ENCODE measurements at regions not wholly inside any gene's neighbourhood (a gene's known extent, or its start where the extent isn't known, plus 50 kb on each side); places are given as distances from the start of the nearest gene placed in this dataset.
"Not testable (repeated sequence)": the region's sequence is repeated elsewhere in the genome, so short reads cannot be mapped to it uniquely, and the experiment has no call there.

DNA sequence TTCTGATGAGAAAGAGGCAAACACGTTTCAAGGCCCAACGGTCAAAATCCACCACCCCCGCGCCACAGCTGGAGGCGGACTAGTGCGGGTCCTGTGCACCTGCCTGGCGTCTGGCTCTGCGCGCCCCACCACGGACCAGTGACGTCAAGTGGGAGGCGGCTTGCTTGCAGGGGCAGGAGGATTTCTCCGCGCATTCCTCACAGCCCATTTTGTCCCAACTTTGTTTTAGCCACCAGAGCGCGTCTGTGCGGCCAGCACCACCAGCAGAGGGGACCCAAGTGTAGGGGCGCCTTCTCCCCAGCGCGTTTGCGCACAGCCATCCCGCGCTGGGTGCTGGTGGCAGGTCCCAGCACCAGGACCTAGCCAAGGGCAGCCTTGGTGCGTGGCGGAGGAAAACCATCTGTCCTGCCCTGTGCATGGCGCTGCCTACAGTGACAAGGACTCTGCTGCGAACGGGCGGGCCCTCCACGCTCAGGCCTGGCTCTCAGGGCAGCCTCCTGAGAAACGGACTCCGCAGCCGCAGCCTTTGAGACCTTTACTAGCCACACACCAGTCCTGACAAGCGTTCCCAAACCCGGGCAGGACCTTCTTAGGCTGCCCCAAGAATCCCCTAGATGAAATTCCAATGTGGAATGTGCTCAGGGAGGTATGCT, 194.8 kb upstream of the EXOC2 start:
- no peak for DNase-seq

GRCh38 chr6:886116-886515, 193.2 kb upstream of the EXOC2 start:
- DNase-seq = not testable (repeated sequence)

- DNase-seq = no peak
Measured at GRCh38 chr6:885051-885590, 192.2 kb upstream of the EXOC2 start.

DNA sequence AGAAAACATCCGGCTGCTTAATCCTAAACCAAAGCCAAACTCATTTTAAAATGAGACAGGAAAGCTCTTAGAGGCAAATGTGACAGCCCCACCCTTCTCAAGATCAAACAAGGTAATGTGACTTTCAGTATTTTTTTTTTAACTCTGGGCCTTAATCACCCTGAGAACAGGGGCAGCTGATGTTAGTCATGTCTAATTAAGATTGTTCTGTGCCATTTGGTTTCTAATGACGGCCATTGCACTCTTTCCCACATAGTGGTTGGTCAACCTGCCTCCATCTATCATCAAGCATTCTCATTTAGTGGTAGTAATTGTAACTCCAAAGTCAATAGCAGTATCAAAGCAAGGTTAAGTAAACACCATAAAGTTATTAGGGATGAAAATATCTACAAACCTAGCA, 191.6 kb upstream of the EXOC2 start:
- no peak for DNase-seq

GRCh38 chr6:882084-882598, 189.2 kb upstream of the EXOC2 start:
- no peak for DNase-seq

DNA sequence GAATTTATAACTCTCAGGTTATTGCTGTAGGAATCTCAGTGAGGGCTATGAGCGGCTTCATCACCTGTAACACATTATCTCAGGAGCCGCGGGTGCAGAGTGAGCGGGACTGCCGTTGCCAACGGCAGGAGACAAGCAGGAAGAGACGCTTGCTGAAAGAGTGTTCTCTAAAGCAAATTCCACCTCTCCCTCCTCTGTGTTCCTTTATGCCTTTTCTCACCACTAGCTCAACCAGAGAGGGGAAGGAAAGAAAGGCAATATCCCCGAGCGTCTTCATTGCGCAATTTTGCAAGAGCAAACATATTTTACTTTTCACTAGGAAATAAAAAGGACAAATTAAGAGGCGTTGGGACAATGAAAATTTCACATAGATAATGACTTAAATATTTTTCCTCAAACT, 185.2 kb upstream of the EXOC2 start:
- no peak for DNase-seq

DNA sequence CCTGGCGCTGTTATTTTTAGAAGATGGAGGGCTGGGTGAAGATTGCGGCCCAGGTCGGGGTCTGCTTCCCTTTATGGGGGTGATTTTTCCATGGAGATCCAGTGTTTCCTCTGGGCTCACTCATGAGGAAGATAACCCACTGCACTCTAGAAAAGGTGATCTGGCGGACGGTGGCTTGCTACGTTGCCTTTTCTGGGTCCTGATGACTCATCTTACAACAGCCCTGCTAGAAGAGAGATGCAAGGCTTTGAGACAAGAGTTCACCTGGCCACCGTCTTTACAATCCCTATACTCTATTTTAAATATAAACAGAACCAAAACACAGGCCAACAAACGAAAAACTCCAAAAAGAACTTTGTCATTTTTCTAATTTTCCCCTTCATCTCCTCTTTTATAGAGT, 182.1 kb upstream of the EXOC2 start:
- no peak for DNase-seq

GRCh38 chr6:872570-873125, 179.7 kb upstream of the EXOC2 start:
- DNase-seq = no peak

DNA sequence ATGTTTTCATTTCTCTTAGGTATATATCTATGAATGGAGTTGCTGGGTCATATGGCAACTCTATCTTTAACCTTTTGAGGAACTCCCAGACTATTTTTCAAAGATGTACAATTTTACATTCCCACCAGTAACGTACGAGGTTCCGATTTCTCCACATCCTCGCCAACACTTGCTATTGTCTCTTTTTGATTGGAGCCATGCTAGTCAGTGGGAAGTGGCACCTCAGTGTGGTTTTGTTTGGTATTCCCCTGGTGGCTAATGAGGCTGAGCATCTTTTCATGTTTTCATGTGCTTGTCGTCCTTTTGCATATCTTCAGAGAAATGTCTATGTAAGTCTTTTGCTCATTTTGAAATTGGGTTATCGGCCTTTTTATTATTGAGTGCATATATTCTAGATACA, 178.6 kb upstream of the EXOC2 start:
- no peak for DNase-seq

- no peak for DNase-seq
Measured at GRCh38 chr6:870096-870495, 177.2 kb upstream of the EXOC2 start.

DNA sequence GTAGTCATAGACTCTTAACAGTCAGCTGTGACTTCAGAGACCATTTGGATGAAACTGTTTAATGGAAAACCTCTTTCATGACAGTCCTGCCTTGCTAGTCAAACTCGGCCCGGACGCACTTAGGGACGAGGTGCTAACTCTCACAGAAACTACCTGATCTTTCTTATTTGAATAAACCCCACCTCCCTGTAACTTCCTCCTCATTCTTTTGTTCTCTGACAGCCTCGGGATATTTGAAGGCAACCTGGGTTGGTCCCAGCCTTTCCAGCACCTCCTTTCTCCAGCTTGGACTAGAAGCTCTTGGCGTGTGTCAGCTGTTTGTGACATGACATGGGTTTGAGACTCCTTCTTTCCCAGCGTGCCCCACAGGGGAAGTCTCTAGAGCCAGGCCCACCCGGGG, 175.3 kb upstream of the EXOC2 start:
- DNase-seq = no peak

DNA sequence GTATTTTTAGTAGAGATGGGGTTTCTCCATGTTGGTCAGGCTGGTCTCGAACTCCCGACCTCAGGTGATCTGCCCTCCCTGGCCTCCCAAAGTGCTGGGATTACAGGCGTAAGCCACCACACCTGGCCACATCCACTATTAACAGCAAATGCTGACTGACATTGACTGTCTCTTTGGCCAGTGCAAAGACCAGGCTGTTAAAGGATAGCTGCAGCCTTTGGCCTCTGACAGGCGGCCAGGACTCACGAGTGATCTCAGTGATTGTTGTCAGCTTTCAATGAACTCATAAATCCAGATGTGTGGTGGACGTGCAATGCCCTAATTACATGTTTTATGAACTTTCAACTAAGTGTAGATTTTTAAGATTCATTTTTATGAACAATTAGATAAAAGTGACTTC, 174.4 kb upstream of the EXOC2 start:
- no peak for DNase-seq

DNA sequence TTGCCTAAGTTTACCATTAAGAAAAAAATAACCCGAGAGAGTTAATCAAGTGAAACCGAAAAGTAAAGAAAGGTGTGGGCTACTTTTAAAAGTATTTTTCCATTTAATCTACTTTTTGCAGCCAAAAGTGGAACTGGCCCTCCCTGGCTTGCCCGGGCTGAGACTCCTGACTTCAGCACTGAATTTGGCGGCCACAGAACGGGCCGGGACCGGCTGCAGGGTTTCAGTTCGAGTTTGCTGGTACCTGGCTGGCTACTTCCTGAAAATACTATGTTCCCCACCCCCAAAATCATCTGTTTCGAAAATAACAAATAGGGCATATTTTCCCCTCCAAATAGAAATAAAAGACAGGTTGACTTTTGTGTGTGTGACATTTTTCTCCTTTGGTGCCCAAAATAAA, 173.4 kb upstream of the EXOC2 start:
- no peak for DNase-seq

DNA sequence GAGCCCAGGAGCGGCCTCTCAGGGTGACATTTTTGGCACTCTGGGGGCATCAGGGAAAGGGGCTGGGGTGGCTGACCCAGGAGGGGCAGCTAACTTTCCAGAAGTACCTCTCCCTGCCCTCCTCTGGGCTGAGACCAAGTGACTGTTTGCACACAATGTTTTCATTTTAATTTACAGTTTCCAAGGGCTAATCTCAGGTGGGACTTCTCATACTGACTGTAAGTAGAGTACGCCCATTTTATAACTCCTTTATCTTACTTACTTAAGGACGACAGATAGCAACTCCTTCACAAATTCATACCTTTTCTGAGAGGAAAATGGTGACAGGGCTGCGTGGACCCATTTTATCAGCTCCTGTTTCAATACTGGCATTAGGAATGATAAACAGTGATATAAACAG, 172.9 kb upstream of the EXOC2 start:
- DNase-seq = no peak

GRCh38 chr6:863831-864230, 170.9 kb upstream of the EXOC2 start:
- DNase-seq = no peak

DNA sequence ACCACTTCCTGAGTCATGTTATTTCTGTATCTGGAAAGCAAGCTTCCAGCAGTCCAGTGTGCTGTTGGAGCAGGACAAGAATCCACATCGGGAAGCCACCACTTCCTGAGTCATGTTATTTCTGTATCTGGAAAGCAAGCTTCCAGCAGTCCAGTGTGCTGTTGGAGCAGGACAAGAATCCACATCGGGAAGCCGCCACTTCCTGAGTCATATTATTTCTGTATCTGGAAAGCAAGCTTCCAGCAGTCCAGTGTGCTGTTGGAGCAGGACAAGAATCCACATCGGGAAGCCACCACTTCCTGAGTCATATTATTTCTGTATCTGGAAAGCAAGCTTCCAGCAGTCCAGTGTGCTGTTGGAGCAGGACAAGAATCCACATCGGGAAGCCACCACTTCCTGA, 170.2 kb upstream of the EXOC2 start:
- DNase-seq = not testable (repeated sequence)

- no peak for DNase-seq
Measured at GRCh38 chr6:859936-860335, 167.0 kb upstream of the EXOC2 start.

DNA sequence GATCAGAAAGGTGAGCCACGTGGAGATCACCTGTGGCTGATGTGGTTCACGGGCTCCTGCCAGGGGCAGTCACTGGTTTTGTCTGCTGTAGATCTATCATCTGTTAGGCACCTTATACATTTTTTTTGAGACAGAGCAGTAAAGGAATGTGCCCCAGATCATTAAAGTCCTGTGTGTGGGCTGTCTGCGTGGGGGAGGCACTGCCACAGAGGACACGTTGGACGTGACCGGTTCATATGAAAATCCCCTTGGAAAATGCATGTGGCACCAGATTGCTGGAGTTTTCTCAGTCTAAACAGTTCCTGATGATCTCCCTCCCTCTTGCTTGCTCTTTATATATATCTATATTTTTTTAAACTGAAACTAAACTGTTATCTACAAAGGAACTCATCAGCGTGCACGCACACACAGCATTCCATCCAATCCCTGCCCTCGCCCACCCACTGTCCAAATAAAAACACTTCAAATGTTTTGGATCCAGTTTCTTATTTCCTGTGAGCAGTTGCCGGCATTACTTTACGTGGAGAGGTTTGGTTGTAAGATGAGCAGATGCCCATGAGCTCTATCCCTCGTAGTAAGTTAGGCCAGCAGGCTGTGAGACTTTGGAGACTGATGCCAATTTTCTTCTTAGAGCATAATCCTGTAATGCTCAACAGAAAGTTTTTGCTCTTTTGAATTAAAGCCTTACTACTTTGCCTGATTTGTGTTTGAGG, 161.6 kb upstream of the EXOC2 start:
- no peak for DNase-seq

GRCh38 chr6:852216-852615, 159.3 kb upstream of the EXOC2 start:
- DNase-seq = not testable (repeated sequence)

DNA sequence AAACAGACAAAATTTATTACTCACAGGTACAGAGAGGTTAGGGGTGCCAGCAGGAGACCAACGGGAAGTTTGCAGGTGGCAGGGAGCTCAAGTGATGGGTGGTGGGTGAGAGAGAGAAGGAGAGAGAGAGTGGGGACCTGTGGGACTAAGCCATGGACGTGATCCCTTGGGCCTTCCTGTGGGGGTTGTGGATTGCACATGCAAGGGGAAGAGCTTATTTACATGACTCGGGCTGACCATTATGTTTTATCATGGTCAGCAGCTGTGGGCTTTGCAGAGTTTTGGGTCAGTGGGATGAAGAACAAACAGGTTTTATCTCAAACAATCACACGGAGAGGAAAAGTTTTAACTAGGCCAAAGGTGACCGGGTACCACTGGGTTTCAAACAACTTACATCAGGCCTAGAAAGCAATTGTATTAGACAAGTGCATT, 156.2 kb upstream of the EXOC2 start:
- no peak for DNase-seq

DNA sequence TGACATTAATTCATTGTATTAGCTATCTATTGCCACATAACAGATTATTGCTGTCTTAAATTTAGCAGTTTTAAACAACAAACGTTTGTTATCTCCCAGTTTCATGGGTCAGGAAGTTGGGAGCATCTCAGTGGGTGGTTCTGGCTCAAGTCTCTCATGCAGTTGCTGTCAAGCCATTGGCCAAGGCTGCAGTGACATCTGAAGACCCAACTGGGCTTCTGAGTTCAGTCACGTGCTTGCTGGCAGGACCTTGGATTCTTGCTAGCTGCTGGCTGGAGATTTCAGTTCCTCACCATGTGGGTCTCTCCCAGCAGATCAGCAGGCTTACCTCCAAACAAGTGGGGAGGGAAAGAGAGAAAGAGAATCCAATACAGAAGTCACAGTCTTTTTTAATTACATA, 152.6 kb upstream of the EXOC2 start:
- DNase-seq = no peak

GRCh38 chr6:845101-845500, 152.2 kb upstream of the EXOC2 start:
- DNase-seq = no peak

DNA sequence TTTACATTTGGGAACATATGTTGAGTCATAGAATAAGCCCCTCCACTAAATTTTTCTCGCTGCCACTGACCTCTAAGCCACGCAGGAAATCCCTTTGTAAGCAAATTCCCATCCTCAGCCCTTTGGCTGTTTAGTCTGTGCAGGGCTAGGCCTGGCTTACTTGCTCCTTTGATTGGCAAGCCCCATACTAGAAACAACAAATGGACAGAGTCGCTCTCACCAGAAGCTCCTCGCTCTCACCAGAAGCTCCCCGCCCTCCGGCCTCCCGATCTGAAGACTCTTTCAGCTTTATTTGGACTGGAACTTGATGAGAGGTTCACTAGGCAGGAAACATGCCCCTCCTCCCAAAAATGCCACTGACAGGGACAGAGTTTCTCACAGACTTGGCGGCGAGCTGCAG, 149.2 kb upstream of the EXOC2 start:
- DNase-seq = no peak

DNA sequence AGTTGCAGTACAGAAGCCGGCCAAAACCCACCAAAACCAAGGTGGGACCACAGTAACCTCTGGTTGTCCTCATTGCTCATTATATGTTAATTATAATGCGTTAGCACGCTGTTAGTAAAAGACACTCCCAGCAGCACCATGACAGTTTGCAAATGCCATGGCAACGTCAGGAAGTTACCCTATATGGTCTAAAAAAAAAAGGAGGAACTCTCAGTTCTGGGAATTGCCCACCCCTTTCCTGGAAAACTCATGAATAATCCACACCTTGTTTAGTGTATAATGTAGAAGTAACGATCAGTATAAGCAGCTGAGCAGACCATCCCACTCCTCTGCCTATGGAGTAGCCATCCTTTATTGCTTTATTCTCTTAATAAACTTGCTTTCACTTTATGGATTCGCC, 148.6 kb upstream of the EXOC2 start:
- no peak for DNase-seq
